Body of pancreas (tissue), 4 donors: ENCODE measurements at regions not wholly inside any gene's neighbourhood (a gene's known extent, or its start where the extent isn't known, plus 50 kb on each side); places are given as distances from the start of the nearest gene placed in this dataset.
A peak's percentile ranks its signal among the peaks of the same experiment; 100 is the strongest.

Experiments used
- POLR2A ChIP-seq, 3 donors: fragments of 450-650 bp; IDR thresholded peaks; one replicate each; pipeline ENCODE4 v1.6.1; 2016; ENCODE audit warnings: antibody characterized with exemption in 3 of 3, mild to moderate bottlenecking in 2 of 3
- TF ChIP-seq, protein P1 (sequence below), 7 experiments: fragments of 450-650 bp in 4 of 7; fragments of 200-600 bp in 3 of 7; sonication (generic) in 3 of 7; IDR thresholded peaks; one replicate each; pipeline ENCODE4 v1.5.1; 2016 to 2019; ENCODE audit warnings: antibody characterized with exemption in 7 of 7

DNA sequence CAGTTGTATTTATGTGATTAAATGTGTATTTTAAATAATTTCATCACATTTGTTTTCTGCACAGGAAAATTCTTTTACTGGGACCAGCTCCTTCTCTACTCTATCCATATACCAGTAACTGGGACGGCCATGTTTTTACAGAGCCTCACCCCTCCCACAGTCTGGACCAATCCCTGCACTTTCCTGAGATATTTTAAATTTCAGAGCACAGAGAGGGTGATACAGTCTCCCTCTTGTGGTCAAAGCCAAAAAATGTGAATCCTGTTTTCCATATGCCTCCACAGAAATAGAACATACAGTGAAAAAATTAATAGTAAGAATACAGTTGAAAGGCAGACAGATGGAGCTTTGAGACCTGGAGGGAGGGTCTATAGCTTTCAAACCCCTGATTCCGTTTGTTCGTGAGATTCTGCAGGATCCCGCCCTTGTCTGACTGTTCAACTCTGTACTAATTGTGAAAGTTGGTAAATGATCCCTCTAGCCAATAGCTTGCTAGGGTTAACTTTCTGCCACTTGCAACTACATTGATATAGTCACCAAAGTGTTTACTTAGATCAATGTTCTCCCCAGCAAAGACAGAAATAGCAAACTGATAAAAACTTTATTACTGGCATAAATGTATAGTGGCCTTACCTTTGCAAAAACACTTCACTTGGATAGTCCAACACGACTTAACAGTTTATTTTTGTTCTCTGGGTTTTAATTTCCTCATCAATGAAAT, 172.2 kb downstream of the PPARGC1A start:
- TF ChIP-seq, protein P1, sequence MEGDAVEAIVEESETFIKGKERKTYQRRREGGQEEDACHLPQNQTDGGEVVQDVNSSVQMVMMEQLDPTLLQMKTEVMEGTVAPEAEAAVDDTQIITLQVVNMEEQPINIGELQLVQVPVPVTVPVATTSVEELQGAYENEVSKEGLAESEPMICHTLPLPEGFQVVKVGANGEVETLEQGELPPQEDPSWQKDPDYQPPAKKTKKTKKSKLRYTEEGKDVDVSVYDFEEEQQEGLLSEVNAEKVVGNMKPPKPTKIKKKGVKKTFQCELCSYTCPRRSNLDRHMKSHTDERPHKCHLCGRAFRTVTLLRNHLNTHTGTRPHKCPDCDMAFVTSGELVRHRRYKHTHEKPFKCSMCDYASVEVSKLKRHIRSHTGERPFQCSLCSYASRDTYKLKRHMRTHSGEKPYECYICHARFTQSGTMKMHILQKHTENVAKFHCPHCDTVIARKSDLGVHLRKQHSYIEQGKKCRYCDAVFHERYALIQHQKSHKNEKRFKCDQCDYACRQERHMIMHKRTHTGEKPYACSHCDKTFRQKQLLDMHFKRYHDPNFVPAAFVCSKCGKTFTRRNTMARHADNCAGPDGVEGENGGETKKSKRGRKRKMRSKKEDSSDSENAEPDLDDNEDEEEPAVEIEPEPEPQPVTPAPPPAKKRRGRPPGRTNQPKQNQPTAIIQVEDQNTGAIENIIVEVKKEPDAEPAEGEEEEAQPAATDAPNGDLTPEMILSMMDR (IDR thresholded peaks at IDR 0.05), result peak in 6 of 7 experiments; percentile 23 to 41 (median 31)
- TF ChIP-seq POLR2A (IDR thresholded peaks at IDR 0.05), result no peak
